GM19238 (cell line): ENCODE measurements at regions not wholly inside any gene's neighbourhood (a gene's known extent, or its start where the extent isn't known, plus 50 kb on each side); places are given as distances from the start of the nearest gene placed in this dataset.
"Not testable (repeated sequence)": the region's sequence is repeated elsewhere in the genome, so short reads cannot be mapped to it uniquely, and the experiment has no call there.

Experiments used
- DNase-seq: peaks from one replicate; pipeline ENCODE4 v3.0.0; 2011; ENCODE audit warnings: low spot score; ENCODE audit not compliant: insufficient read length

DNA sequence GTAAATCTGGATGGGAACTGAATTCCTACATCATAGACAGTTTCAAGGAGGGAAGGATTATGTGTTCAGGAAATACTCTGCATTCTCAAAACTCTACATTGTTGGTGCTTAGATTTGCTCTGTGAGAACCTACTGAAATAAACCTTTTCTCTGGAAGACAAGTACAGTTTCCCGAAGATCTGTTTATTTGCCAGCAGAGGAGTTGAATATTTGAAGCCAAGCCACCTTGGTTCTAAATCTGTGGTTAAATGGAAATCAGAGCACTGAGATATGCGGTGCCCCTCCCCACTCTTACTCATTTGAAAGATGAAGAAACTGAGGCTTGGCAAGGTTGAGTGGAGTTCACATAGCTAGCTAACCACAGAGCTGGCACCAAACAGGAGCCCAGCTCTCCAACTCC, 146.3 kb upstream of the CTAGE1 start:
- DNase-seq: no peak

DNA sequence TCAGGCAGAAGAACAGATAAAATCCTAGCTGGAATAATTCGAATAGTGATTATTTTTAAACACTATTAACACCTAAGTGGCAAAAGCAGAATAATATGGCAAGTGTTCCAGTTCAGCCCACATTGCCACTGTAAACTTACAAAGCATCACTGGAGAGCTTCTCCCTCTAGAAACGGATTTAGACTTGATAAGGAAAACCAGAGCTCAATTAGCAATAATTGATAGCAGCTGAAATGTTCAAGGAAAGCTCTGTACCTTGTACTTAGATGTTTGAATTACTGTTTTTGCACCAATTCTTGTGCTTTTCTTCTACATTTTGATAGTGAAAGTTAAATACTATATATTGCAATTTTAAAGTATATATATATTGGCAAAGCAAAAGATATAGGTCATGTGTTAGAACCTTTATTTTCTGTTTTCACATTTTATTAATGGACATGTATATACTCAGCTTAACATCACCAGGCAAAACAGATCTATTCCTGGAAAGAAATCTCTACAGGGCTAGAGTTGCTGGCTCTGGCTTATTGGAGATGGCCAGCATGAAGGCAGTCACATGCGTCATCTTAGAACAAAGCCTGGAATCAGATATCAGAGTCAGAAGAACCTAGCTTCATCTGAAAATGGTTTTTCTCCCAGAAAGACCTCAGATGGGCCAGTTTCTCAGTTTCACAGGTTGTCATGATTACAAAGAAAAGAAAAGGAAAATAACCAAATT, 149.1 kb upstream of the CTAGE1 start:
- DNase-seq: no peak

GRCh38 chr18:22567794-22568193, 150.1 kb upstream of the CTAGE1 start:
- DNase-seq: no peak

DNA sequence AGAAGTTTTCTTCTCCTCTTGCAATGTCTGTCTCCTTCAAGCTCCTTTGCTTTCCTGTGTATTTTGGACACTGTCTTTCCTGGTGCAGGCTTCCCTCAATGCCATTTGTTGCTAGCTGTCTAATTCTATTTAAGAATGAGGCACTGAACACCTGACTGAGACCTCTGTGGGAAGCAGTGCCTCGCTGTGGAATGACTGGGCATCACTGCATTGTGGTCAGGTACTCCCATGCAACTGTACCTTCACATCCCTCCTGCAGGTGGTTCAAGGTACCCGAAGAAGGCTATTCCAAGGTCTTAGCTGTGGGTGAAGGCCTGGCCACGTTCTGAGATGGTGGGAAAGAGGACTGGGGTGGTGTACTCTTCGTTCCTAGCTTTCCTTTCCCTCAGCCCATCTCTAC, 152.8 kb upstream of the CTAGE1 start:
- DNase-seq: no peak

DNA sequence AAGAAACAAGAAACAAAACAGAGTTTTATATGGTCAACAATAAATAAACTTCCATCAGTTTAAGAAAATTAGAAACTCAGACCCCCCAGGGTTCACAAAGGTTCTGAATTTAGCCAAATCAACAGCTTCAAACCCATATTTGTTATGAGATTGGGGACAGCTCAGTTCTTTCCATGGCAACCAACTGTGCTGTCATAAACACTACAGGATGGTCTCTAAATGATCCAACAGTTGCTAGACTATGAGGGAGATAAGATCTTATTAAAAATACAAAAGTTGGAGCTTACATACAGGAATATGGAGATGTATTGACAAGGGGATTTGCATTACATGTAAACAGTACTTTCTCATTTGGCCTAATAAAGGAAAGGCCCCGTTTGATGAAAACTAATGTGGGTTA, 154.6 kb upstream of the CTAGE1 start:
- DNase-seq: no peak

GRCh38 chr18:22579271-22579670, 161.6 kb upstream of the CTAGE1 start:
- DNase-seq: no peak

GRCh38 chr18:22585333-22585732, 167.6 kb upstream of the CTAGE1 start:
- DNase-seq: no peak

DNA sequence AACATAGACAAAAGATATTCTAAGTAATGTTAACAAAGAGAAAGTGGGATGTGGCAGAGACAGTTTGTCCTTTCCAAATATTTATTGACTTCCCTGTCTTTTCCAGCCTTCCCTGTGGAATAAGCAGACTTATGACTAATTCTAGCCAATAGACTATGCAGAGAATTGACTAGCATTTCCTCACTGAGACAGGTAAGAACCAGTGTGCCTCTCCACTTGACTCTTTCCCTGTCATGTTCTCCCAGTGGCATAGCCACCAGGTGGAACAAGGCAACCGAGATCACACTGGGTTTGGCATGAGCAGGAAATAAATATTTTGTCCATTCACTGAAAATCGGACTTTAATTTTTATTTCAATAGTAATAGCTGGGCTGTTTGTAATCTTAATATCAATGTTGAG, 168.1 kb upstream of the CTAGE1 start:
- no peak for DNase-seq

- no peak for DNase-seq
Observed at GRCh38 chr18:22591222-22591621, 173.5 kb upstream of the CTAGE1 start.

- DNase-seq: no peak
Observed at GRCh38 chr18:22594155-22594690, 176.5 kb upstream of the CTAGE1 start.

DNA sequence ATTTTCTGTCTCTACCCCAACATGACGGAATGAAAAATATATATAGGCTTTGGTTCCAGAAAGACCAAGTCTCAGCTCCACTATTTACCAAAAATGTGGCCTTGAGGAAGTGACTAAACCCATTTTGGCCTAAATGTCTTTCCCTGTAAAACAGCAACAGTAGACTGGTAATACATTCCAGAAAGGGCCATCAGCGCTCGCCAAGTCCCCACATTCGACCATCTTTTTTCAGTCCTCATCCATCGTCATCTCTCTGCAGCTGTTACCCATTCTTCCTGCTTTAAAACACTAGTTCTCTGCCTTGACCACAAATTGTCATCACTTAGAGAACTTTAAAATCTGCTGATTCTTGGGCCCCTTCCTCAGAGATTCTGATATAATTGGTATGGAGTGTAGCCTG, 183.8 kb upstream of the CTAGE1 start:
- DNase-seq: no peak

GRCh38 chr18:22602456-22602855, 184.7 kb upstream of the CTAGE1 start:
- not testable (repeated sequence) for DNase-seq

DNA sequence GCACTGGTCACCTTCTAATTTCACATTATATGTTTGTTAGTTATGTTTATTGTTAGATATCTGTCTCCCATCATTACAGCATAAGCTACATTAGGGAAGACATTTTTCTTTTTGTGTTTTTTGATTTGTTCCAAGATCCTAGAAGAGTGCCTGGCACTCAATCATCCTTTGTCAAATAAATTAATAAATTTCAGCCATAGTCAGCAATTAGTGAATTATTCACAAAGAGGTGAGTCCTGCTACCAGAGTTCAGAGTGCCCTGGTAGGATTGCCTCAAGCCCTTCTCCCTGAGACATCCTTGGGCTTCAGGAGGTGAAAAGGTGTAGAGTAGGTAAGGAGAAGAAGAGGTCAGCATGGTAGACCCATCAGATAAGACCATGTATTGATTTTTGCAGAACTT, 186.2 kb upstream of the CTAGE1 start:
- DNase-seq: no peak

DNA sequence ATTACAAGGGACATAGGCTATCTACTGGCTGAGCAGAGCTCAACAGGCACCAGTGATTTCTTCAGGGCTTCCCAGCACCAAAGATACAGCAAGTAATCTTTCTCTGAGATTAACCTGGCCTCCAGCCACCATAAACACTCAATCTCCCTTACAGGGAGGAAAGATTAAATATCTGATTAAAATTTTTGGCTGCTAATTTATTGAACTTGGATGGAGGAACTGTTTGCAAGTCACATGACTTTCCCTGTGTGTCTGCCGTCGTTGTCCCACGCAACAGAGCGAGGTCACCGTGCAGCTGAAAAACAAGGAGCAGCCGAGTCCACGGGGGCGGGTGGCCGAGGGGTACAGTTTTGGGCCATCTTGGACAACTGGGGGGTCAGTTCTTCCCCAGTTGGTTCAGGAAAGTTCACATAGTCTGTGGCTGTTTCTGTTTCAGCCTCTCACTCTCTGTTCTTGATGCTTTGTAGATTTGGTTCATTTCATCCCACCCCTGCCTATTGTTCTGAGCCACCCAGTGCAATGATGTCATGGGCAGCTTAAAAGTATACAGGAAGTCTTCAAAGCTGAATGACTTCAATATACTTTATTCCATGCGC, 186.8 kb upstream of the CTAGE1 start:
- no peak for DNase-seq

- DNase-seq: no peak
Observed at GRCh38 chr18:22604986-22605421, 187.3 kb upstream of the CTAGE1 start.

GRCh38 chr18:22605736-22606135, 188.0 kb upstream of the CTAGE1 start:
- DNase-seq: no peak

DNA sequence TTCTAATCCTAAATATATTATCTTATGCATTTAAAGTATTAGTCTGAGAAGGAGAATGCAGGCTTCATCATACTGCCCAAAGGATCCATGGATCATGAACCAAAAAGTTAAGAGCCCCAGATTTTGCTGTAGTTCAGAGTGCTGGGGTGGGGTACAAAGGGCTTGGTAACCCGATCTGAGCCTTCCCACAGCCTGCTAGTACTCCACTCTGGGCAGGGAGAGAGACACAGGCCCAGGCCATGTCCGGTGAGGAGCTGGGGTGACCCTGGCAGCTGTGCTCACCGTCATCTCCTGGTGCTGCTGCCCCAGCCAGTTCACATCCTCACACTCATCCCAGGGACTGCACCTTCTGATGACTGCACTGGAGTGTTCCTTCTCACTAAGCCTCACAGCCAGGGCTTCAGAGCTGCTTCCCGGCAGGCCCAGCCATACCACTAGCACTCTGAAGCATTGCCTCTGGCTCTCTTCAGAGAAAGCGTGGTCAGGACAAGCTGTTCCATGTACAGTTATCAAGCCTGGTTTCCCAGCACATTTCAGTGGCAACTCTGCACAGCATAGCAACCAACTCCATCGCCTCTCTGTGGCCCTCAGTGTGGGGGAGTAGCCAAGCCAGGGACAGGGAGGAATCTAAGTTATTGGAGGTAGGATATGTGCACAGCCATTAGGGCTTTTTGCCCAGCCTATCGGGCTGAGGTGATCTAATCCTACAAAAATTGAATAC, 189.0 kb upstream of the CTAGE1 start:
- DNase-seq: no peak

GRCh38 chr18:22607284-22607635, 189.5 kb upstream of the CTAGE1 start:
- no peak for DNase-seq

DNA sequence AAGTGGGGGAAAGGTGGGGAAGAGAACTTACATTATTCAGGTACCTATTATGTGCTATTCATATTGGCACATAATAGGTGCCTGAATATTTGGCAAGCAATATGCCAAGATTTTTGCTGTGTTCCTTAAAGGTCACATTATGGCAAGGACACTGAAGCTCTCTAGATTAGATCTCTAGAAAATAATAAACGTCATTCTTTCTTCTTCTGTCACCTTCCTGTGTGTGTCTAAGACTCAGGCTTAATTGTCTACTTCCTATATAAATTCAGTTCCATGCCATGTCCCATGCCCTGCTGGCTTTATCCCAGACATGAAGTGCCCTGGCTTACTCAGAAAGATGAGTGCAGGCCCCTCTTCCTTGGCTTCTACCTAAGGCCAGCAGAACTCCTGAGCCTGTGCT, 191.1 kb upstream of the CTAGE1 start:
- no peak for DNase-seq

DNA sequence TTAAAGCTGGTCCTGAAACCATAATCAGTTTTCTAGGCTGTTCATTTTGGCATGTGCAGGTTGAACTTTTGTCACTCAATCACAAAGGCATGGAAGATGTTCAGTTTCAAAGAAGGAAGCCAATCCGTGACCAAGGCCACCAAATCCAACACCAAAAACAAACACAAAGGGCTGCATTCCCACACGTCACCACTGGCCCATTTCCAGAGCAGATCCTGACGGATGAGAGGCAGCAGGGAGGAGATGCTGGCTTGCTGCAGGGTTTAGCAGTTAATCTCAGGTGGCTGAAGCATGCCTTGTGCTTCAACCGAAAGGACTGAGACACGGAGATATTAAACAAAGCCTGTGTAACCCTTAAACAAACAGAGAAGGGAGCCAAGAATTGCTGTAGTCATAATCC, 191.9 kb upstream of the CTAGE1 start:
- DNase-seq: no peak

GRCh38 chr18:22613058-22613690, 195.5 kb upstream of the CTAGE1 start:
- no peak for DNase-seq

- DNase-seq: no peak
Observed at GRCh38 chr18:22613788-22614187, 196.1 kb upstream of the CTAGE1 start.
